Activated CD4-positive, alpha-beta memory T cell treated with anti-CD3 and anti-CD28 coated beads for 36 hours (primary cell): ENCODE measurements at regions not wholly inside any gene's neighbourhood (a gene's known extent, or its start where the extent isn't known, plus 50 kb on each side); places are given as distances from the start of the nearest gene placed in this dataset.

ENCODE experiments used
- CTCF ChIA-PET: fragments of 350-600 bp; sonication (Branson Sonifier 250); formaldehyde crosslinking; loops from one replicate; lab custom pipeline; 2021; ENCODE audit warnings: antibody characterized with exemption, inconsistent platforms; lab: Charles Lee
- POLR2A ChIA-PET: fragments of 350-600 bp; sonication (Branson Sonifier 250); formaldehyde crosslinking; loops from one replicate; lab custom pipeline; 2021; ENCODE audit warnings: antibody characterized with exemption; lab: Charles Lee
- DNase-seq: peaks from one replicate; pipeline ENCODE4 v3.0.0-alpha.2; 2020
- H3K27ac Mint-ChIP-seq: one replicate; pipeline ENCODE4 v1.8.0; 2021; ENCODE audit warnings: mixed read lengths
- H3K27me3 Mint-ChIP-seq: one replicate; pipeline ENCODE4 v1.8.0; 2021; ENCODE audit warnings: mixed read lengths
- H3K36me3 Mint-ChIP-seq: one replicate; pipeline ENCODE4 v1.8.0; 2021; ENCODE audit warnings: mixed read lengths
- H3K4me1 Mint-ChIP-seq: one replicate; pipeline ENCODE4 v1.8.0; 2021; ENCODE audit warnings: low read depth, mixed read lengths
- H3K4me3 Mint-ChIP-seq: one replicate; pipeline ENCODE4 v1.8.0; 2021; ENCODE audit warnings: mild to moderate bottlenecking, mixed read lengths
- H3K9me3 Mint-ChIP-seq: one replicate; pipeline ENCODE4 v1.8.0; 2021; ENCODE audit warnings: mixed read lengths
- intact Hi-C: fragments of 100-400 bp; cut with micrococcal nuclease; formaldehyde crosslinking; loops from one replicate; pipeline ENCODE4 v1.15.1; 2023

DNA sequence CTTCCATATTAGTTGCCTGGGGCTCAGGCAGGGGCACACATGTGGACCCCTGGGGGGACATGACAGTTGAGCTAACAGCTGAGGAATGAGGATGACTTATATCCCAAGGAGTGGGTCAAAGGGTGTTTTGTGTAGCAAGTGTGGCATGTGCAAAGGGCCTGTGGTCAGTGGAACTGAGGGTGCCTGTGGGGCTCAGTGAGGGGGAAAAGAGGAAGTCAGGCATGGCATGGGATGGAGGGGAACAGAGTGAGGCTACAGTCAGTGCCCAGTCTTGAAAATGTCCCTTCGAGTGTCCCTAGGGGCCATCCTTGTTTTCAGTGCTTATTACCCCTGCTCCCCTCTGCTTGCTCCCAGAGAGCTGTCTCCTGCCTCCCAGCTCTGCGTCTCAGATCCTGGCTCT lies 64.3 kb upstream of the CD99 start:
- CTCF ChIA-PET: no interaction called here
- Mint-ChIP-seq H3K36me3 (peaks cover 79% of the 10 kb centered on the region), H3K9me3 (peaks cover 33% of the 10 kb centered on the region), H3K4me1 (peaks cover 34% of the 10 kb centered on the region), H3K27me3 (no peaks in the 10 kb centered on the region), H3K4me3 (no peak overlapping the region), H3K27ac (no peak overlapping the region)
- POLR2A ChIA-PET: no interaction called here
- intact Hi-C loops: loop anchor here (1.0 kb wide), 3 partner anchors 15 to 978 kb away; no protein-coding TSS in a partner anchor
- no peak for DNase-seq

DNA sequence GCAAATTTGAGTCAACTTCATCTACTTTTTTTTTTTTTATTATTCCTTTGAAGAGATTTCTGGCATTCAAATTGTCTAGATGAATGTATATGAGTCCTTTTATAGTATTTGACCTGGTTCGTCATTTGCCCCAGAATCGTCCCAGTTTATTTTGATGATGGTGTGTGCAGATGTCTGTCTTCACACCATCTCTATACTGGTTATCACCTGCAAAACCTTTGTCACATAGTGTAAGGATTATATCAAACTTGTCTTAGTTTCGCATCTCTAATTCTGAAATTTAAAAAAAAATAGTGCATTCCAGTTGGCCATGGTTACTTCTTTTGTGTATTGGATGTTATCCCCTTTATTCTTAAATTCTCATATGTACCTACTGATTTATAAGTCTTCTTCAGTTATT lies 70.5 kb upstream of the CD99 start:
- H3K27me3 Mint-ChIP-seq: no peaks in the 10 kb centered on the region
- peaks cover 58% of the 10 kb centered on the region for H3K36me3 Mint-ChIP-seq
- H3K27ac Mint-ChIP-seq: no peak overlapping the region
- intact Hi-C loops: no loop called here
- no peaks in the 10 kb centered on the region for H3K9me3 Mint-ChIP-seq
- peaks cover under 1% of the 10 kb centered on the region for H3K4me1 Mint-ChIP-seq
- no peak overlapping the region for H3K4me3 Mint-ChIP-seq
- ChIA-PET CTCF (no interaction called here), POLR2A (no interaction called here)
- no peak for DNase-seq

DNA sequence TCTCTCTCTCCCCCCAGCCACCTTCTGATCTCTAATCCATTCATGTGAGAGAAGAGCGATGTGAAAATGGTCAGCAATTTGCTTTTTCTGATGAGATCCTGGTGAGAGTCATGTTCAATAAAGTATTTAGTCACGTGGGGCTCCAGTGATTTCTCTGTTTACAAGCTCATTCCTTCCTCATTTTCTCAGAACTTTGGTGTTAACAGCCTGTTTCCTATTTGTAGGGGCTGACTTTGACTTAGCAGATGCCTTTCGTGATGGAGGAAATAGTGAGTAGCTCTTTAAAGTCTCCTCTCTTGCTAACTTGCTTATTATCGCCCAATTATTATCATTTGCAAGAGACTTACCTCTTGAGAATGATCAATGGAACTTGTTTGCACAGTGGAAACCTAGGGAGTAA lies 72.6 kb upstream of the CD99 start:
- ChIA-PET CTCF (no interaction called here), POLR2A (no interaction called here)
- H3K36me3 Mint-ChIP-seq: peaks cover 66% of the 10 kb centered on the region
- no peaks in the 10 kb centered on the region for H3K9me3 Mint-ChIP-seq
- intact Hi-C loops: no loop called here
- peaks cover 14% of the 10 kb centered on the region for H3K4me1 Mint-ChIP-seq
- no peak overlapping the region for H3K4me3 Mint-ChIP-seq
- no peaks in the 10 kb centered on the region for H3K27me3 Mint-ChIP-seq
- no peak overlapping the region for H3K27ac Mint-ChIP-seq
- DNase-seq: no peak

DNA sequence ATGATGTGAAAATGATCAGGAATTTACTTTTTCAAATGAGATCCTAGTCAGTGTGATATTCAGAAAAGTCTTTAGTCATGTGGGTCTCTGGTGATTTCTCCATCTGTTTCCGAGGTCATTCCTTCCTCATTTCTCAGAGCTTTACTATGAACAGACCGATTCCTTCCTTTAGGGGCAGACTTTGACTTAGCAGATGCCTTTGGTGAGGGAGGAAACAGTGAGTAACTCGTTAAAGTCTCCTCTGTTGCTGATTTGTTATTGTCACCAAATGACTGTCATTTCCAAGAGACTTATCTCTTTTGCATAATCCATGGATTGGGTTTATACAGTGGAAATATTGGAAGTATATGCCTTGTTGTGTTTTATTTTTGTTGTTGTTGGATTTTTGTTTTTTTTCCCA lies 76.2 kb upstream of the CD99 start:
- no peak overlapping the region for H3K27ac Mint-ChIP-seq
- ChIA-PET CTCF (no interaction called here), POLR2A (no interaction called here)
- H3K9me3 Mint-ChIP-seq: no peaks in the 10 kb centered on the region
- peaks cover 68% of the 10 kb centered on the region for H3K36me3 Mint-ChIP-seq
- no peak overlapping the region for H3K4me3 Mint-ChIP-seq
- intact Hi-C loops: no loop called here
- peaks cover 32% of the 10 kb centered on the region for H3K4me1 Mint-ChIP-seq
- DNase-seq: no peak
- no peaks in the 10 kb centered on the region for H3K27me3 Mint-ChIP-seq

DNA sequence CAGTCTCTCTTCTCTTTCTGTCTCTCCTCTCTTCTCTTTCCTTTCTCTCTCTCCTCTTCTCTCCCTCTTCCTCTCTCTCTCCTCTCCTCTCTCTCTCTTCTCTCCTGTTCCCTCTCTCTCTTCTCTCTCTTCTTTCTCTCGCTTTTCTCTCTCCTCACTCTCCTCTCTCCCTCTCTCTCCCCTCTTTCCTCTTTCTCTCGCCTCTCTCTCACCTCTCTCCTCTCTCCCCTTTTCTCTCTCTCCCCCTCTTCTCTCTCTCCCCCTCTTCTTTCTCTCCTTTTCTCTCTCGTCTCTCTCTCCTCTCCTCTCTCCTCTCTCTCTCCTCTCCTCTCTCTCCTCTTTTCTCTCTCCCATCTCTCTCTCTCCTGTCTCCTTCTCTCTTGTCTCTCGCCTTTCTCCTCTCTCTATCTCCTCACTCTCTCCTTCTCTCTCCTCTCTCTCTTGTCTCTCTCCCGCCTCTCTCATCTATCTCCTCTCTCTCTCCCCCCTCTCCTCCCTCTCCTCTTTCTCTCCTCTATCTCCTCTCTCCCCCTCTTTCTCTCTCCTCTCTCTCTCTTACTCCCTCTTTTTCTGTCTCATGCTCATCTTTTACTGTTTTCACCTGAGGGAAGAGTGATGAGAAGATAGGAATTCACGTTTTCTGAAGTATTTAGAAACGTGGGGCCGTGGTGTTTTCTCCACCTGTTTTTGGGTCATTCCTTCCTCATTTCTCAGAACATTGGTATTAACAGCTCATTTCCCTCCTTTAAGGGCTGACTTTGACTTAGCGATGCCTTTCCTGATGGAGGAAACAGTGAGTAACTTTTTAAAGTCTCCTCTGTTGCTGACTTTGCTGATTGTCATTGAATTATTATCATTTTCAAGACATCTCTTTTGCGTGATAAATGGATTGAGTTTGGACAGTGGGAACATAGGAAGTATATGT lies 80.6 kb upstream of the CD99 start:
- H3K27me3 Mint-ChIP-seq: no peaks in the 10 kb centered on the region
- ChIA-PET CTCF (no interaction called here), POLR2A (no interaction called here)
- DNase-seq: no peak
- peaks cover 2% of the 10 kb centered on the region for H3K9me3 Mint-ChIP-seq
- peaks cover 52% of the 10 kb centered on the region for H3K4me1 Mint-ChIP-seq
- H3K4me3 Mint-ChIP-seq: peak overlapping the region; percentile 82
- H3K36me3 Mint-ChIP-seq: peaks cover 40% of the 10 kb centered on the region
- intact Hi-C loops: loop anchor here (1.0 kb wide), 2 partner anchors 17 to 97 kb away; no protein-coding TSS in a partner anchor
- H3K27ac Mint-ChIP-seq: peak overlapping the region; percentile 75

DNA sequence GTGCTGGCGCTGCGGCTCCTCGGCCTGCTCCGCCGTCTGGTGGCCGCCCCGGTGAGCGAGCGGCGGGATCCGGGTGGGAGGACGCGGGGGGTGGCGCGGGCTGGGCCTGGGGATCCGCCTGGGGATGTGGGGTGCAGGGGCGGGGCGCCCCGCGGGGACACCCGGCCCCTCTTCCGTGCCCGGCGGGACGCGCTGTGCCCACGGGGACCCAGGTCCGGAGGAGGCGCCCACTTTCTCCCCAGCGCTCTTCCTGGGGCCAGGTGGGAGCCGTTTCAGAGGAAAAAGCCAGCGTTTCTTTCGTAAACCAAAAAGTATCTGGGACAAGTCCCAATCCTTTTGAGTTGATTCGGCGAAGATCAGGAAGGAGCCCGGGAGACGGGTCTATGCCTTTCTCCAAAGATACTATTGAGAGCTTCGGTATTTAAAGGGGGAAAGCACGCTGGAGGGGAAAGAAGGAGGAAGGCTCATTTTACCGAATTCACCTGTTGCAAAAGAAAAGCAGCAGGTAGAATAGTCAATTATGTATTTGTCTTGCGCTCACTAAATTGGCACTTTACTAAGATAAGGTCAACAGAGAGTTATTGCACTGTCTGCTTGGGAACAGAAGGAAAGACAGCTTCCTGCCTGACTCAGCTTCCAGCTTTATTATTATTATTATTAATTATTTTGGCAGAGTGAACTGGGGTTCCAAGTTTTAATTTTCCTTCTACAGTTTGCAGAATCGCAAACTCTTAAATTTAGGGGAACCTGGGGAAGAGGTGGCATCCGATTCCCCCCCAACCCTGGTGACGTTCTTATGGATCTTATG lies 81.5 kb upstream of the CD99 start:
- intact Hi-C loops: loop anchor here (1.0 to 5.0 kb wide), 6 partner anchors 21 to 1156 kb away; partner anchors contain the start of genes DHRSX and ZBED1
- Mint-ChIP-seq H3K27ac (peak overlapping the region; percentile 75), H3K9me3 (peaks cover 2% of the 10 kb centered on the region), H3K36me3 (peaks cover 34% of the 10 kb centered on the region), H3K27me3 (no peaks in the 10 kb centered on the region), H3K4me1 (peaks cover 48% of the 10 kb centered on the region), H3K4me3 (peak overlapping the region; percentile 82)
- POLR2A ChIA-PET: no interaction called here
- DNase-seq: no peak
- CTCF ChIA-PET: no interaction called here

DNA sequence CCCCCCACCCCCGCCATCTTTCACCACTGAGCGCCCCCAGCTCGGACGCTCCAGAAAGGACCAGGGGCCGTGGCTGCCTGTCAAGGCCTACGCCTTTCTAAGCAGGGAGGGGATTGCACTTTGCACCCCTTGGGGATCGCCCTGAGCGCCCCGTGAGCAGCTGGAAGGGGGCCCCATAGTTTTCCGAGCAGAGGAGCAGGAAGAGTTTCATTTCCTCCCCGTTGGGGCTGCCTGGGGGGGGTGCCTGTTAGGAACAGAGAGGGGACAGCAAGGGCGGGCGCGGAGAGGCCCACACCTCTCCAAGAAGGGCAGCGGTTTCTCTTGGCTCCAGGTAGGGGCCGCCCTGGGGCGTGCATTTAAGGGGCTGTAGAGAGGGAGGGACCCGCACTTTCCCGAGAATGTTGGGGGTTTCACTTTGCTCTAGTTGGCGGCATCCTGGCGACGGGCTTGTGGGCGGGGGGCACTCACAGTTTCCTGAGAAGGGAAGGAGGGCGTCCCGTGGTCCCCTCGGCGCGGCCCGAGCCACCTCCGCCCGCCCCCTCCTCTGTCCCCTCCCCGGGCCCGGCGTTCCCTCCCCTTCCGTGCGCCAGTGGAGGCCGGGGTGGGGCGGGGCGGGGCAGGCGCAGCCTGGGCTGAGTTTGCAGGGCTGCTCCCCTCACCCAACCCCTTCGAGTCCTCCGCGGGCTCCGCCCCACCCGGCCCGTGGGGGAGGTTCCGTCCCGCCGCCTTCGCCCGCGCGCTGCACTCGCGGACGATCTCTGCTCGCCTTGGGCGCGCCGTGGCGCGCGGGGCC lies 82.3 kb upstream of the CD99 start:
- intact Hi-C loops: loop anchor here (1.0 to 5.0 kb wide), 5 partner anchors 21 to 1156 kb away; partner anchors contain the start of genes DHRSX and ZBED1
- Mint-ChIP-seq H3K27ac (peak overlapping the region; percentile 87), H3K4me1 (peaks cover 45% of the 10 kb centered on the region), H3K27me3 (no peaks in the 10 kb centered on the region), H3K36me3 (peaks cover 29% of the 10 kb centered on the region), H3K4me3 (peak overlapping the region; percentile 82), H3K9me3 (peaks cover 2% of the 10 kb centered on the region)
- POLR2A ChIA-PET: no interaction called here
- DNase-seq: peak; percentile 92
- CTCF ChIA-PET: no interaction called here

DNA sequence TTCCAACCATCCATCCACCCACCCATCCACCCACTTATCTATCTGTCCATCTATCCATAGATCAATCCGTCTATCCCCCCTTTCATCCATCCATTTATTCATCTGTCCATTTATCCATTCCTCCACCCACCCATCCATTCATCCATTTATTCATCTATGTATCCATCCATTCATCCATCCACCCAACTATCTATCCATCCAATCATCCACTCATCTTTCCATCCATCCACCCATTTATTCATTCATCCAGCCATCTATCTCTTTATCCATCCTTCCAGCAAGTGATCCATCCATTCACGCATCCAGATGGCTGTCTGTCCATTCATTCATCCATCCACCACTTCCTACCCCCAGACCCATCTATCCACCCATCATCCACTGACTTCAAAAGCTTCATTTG lies 84.0 kb upstream of the CD99 start:
- intact Hi-C loops: loop anchor here (5.0 kb wide), 1 partner anchor 105 kb away; the partner anchor contains the start of genes DHRSX and ZBED1
- Mint-ChIP-seq H3K27ac (no peak overlapping the region), H3K27me3 (no peaks in the 10 kb centered on the region), H3K9me3 (peaks cover 2% of the 10 kb centered on the region), H3K36me3 (peaks cover 21% of the 10 kb centered on the region), H3K4me3 (peak overlapping the region; percentile 10), H3K4me1 (peaks cover 43% of the 10 kb centered on the region)
- ChIA-PET POLR2A (no interaction called here), CTCF (no interaction called here)
- no peak for DNase-seq

DNA sequence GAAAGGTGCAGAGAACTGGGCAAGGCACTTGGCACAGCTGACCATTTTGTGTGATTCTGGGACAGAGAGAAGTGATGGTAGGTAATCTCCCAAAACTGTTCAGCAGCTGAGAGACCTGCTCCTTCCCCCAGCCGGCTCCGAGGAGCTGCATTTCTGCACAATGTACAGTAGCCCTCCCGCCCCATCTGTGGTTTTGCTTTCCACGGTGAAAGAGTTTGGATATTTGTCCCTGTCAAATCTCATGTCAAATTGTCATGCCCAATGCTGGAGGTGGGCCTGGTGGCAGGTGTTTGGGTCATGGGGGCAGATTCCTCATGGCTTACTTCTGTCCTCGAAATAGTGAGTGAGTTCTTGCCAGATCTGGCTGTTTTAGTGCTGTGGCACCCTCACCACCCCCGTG lies 90.5 kb upstream of the CD99 start:
- DNase-seq: no peak
- Mint-ChIP-seq H3K4me3 (no peak overlapping the region), H3K4me1 (peaks cover 5% of the 10 kb centered on the region), H3K36me3 (peaks cover 16% of the 10 kb centered on the region), H3K27me3 (no peaks in the 10 kb centered on the region), H3K9me3 (peaks cover 2% of the 10 kb centered on the region), H3K27ac (no peak overlapping the region)
- ChIA-PET POLR2A (no interaction called here), CTCF (no interaction called here)
- intact Hi-C loops: no loop called here

DNA sequence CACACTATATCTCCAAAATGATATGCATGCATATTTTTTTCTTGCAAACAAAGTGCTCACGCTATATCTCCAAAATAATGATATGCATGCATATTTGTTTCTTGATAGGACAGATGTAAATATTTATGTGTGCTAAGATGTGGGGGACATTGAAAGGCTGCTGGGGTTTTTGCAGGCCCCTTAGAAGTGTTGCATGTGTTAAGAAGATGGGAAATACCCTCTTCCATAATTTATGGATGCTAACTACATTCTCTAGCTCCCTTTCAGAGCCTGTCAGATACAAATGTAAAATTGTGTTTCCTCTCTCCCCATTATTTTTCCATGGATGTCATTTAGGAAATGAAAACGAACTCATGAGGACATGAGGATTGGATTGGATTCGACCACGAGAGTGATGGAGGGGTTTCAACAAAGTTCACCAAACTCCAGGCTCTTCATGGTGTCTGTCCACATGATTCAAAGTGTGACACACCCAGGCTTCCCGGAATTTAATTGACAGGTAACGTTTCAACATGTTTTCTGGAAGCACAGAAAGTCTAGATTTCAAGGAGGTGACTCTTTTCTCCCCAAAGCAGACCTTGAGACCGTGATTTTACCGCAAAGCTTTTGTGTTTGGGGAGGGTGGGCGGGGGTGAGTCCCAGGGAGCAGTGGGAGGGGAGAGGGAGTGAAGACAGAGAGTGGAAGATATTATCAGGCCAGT lies 94.4 kb upstream of the CD99 start:
- H3K9me3 Mint-ChIP-seq: peaks cover 2% of the 10 kb centered on the region
- CTCF ChIA-PET: no interaction called here
- no peaks in the 10 kb centered on the region for H3K27me3 Mint-ChIP-seq
- intact Hi-C loops: no loop called here
- POLR2A ChIA-PET: no interaction called here
- DNase-seq: no peak
- no peak overlapping the region for H3K27ac Mint-ChIP-seq
- H3K4me3 Mint-ChIP-seq: no peak overlapping the region
- peaks cover 2% of the 10 kb centered on the region for H3K4me1 Mint-ChIP-seq
- H3K36me3 Mint-ChIP-seq: peaks cover 8% of the 10 kb centered on the region

DNA sequence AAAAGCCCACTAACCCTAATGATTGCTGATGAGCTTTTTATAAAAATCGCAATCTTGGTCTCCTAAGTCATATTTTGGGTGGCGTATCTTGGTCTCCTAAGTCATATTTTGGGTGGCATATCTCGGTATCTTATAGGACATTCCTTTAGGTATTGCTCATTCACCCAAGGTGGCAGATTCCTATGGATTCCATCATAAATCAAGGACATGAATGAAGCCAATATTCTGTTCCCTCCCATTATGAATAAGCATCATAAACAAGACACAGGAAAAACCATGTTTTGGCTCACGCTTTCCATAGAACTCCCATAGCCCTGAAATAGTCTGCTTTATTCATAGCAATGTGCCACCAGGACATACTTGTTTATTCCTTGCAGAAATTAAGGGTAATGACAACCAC lies 95.0 kb upstream of the CD99 start:
- Mint-ChIP-seq H3K27me3 (no peaks in the 10 kb centered on the region), H3K27ac (no peak overlapping the region), H3K36me3 (peaks cover 8% of the 10 kb centered on the region), H3K4me3 (no peak overlapping the region), H3K4me1 (peaks cover 2% of the 10 kb centered on the region), H3K9me3 (peaks cover 2% of the 10 kb centered on the region)
- DNase-seq: no peak
- intact Hi-C loops: no loop called here
- ChIA-PET POLR2A (no interaction called here), CTCF (no interaction called here)
